ENCODE measurements at regions not wholly inside any gene's neighbourhood (a gene's known extent, or its start where the extent isn't known, plus 50 kb on each side); places are given as distances from the start of the nearest gene placed in this dataset.

DNA sequence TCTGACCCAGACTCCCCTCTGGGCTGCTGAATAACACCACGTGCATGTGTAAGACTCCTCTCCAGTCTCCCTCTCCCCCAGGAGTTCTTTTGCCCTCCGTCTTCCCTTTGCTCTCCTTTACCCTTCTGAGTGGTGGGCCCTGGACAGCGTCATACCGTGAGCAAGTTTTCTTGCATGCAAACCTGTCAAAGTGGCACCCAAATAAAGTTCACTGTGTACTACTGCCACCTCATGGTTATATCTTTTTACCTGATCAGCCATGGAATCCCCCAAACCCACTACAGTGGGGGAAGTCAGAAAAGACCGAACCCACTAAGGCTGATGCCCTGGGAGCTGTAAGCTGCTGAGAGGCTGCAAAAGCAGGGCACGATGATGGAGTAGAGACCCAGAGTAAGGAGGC, 131.1 kb upstream of the VRK1 start:
- TF ChIP-seq, protein P1, sequence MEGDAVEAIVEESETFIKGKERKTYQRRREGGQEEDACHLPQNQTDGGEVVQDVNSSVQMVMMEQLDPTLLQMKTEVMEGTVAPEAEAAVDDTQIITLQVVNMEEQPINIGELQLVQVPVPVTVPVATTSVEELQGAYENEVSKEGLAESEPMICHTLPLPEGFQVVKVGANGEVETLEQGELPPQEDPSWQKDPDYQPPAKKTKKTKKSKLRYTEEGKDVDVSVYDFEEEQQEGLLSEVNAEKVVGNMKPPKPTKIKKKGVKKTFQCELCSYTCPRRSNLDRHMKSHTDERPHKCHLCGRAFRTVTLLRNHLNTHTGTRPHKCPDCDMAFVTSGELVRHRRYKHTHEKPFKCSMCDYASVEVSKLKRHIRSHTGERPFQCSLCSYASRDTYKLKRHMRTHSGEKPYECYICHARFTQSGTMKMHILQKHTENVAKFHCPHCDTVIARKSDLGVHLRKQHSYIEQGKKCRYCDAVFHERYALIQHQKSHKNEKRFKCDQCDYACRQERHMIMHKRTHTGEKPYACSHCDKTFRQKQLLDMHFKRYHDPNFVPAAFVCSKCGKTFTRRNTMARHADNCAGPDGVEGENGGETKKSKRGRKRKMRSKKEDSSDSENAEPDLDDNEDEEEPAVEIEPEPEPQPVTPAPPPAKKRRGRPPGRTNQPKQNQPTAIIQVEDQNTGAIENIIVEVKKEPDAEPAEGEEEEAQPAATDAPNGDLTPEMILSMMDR (conservative IDR thresholded peaks at IDR 0.05; ENCODE audit: low read depth, low read length): peak; percentile 41; the same call in 1 of the 2 replicates
- no peak for TF ChIP-seq EZH2 (IDR thresholded peaks at IDR 0.05; ENCODE audit: borderline replicate concordance, low read depth, low read length, poor library complexity, severe bottlenecking)
